Activated CD4-positive, alpha-beta T cell treated with anti-CD3 and anti-CD28 coated beads, Interleukin-2, amount 10 ng/mL, durations not matched to agents 7 days and 5 days (primary cell): ENCODE measurements at regions not wholly inside any gene's neighbourhood (a gene's known extent, or its start where the extent isn't known, plus 50 kb on each side); places are given as distances from the start of the nearest gene placed in this dataset.

Experiments used
- CTCF ChIA-PET: fragments of 350-600 bp; sonication (Branson Sonifier 250); formaldehyde crosslinking; loops from one replicate; lab custom pipeline; 2021; ENCODE audit warnings: antibody characterized with exemption; lab: Charles Lee
- POLR2A ChIA-PET: fragments of 350-600 bp; sonication (Branson Sonifier 250); formaldehyde crosslinking; loops from one replicate; lab custom pipeline; 2021; ENCODE audit warnings: antibody characterized with exemption; lab: Charles Lee
- DNase-seq: peaks from one replicate; pipeline ENCODE4 v3.0.0-alpha.2; 2020
- H3K27ac Mint-ChIP-seq: one replicate; pipeline ENCODE4 v1.8.0; 2021; ENCODE audit warnings: mild to moderate bottlenecking, moderate library complexity, mixed read lengths
- H3K27me3 Mint-ChIP-seq: one replicate; pipeline ENCODE4 v1.8.0; 2021; ENCODE audit warnings: mixed read lengths
- H3K36me3 Mint-ChIP-seq: one replicate; pipeline ENCODE4 v1.8.0; 2021; ENCODE audit warnings: low read depth, mixed read lengths
- H3K4me1 Mint-ChIP-seq: one replicate; pipeline ENCODE4 v1.8.0; 2021; ENCODE audit warnings: mixed read lengths
- H3K4me3 Mint-ChIP-seq: one replicate; pipeline ENCODE4 v1.8.0; 2021; ENCODE audit warnings: mild to moderate bottlenecking, moderate library complexity, mixed read lengths
- H3K9me3 Mint-ChIP-seq: one replicate; pipeline ENCODE4 v1.8.0; 2021; ENCODE audit warnings: mixed read lengths

GRCh38 chr6:169342710-169343109 is 89.1 kb upstream of the THBS2 start:
- no peaks in the 10 kb centered on the region for H3K27me3 Mint-ChIP-seq
- CTCF ChIA-PET: no interaction called here
- POLR2A ChIA-PET: no interaction called here
- H3K36me3 Mint-ChIP-seq: no peaks in the 10 kb centered on the region
- no peaks in the 10 kb centered on the region for H3K4me1 Mint-ChIP-seq
- no peak overlapping the region for H3K27ac Mint-ChIP-seq
- H3K9me3 Mint-ChIP-seq: no peaks in the 10 kb centered on the region
- no peak for DNase-seq
- no peak overlapping the region for H3K4me3 Mint-ChIP-seq

- DNase-seq: no peak
- Mint-ChIP-seq H3K36me3 (no peaks in the 10 kb centered on the region), H3K9me3 (no peaks in the 10 kb centered on the region), H3K27me3 (peaks cover 2% of the 10 kb centered on the region), H3K4me1 (no peaks in the 10 kb centered on the region), H3K4me3 (no peak overlapping the region), H3K27ac (no peak overlapping the region)
- ChIA-PET CTCF (no interaction called here), POLR2A (no interaction called here)
Measured at GRCh38 chr6:169341706-169342105, 88.1 kb upstream of the THBS2 start.

GRCh38 chr6:169341065-169341464 is 87.4 kb upstream of the THBS2 start:
- Mint-ChIP-seq H3K27me3 (peaks cover 2% of the 10 kb centered on the region), H3K36me3 (no peaks in the 10 kb centered on the region), H3K27ac (no peak overlapping the region), H3K9me3 (no peaks in the 10 kb centered on the region), H3K4me1 (no peaks in the 10 kb centered on the region), H3K4me3 (no peak overlapping the region)
- ChIA-PET CTCF (no interaction called here), POLR2A (no interaction called here)
- no peak for DNase-seq

GRCh38 chr6:169340395-169340794 is 86.7 kb upstream of the THBS2 start:
- DNase-seq: no peak
- Mint-ChIP-seq H3K27ac (no peak overlapping the region), H3K36me3 (no peaks in the 10 kb centered on the region), H3K27me3 (peaks cover 2% of the 10 kb centered on the region), H3K9me3 (no peaks in the 10 kb centered on the region), H3K4me3 (no peak overlapping the region), H3K4me1 (no peaks in the 10 kb centered on the region)
- CTCF ChIA-PET: no interaction called here
- POLR2A ChIA-PET: no interaction called here

GRCh38 chr6:169339731-169340309 is 86.2 kb upstream of the THBS2 start:
- no peak for DNase-seq
- Mint-ChIP-seq H3K4me1 (no peaks in the 10 kb centered on the region), H3K27ac (no peak overlapping the region), H3K27me3 (peaks cover 7% of the 10 kb centered on the region), H3K4me3 (no peak overlapping the region), H3K9me3 (no peaks in the 10 kb centered on the region), H3K36me3 (no peaks in the 10 kb centered on the region)
- ChIA-PET CTCF (no interaction called here), POLR2A (no interaction called here)

GRCh38 chr6:169339025-169339424 is 85.4 kb upstream of the THBS2 start:
- Mint-ChIP-seq H3K36me3 (no peaks in the 10 kb centered on the region), H3K9me3 (no peaks in the 10 kb centered on the region), H3K27ac (no peak overlapping the region), H3K27me3 (peaks cover 13% of the 10 kb centered on the region), H3K4me3 (no peak overlapping the region), H3K4me1 (no peaks in the 10 kb centered on the region)
- ChIA-PET CTCF (no interaction called here), POLR2A (no interaction called here)
- DNase-seq: no peak

- Mint-ChIP-seq H3K36me3 (no peaks in the 10 kb centered on the region), H3K4me3 (no peak overlapping the region), H3K27ac (no peak overlapping the region), H3K9me3 (no peaks in the 10 kb centered on the region), H3K27me3 (peaks cover 15% of the 10 kb centered on the region), H3K4me1 (no peaks in the 10 kb centered on the region)
- no peak for DNase-seq
- POLR2A ChIA-PET: no interaction called here
- CTCF ChIA-PET: no interaction called here
Measured at GRCh38 chr6:169337886-169338445, 84.3 kb upstream of the THBS2 start.

GRCh38 chr6:169335301-169335700 is 81.7 kb upstream of the THBS2 start:
- Mint-ChIP-seq H3K9me3 (no peaks in the 10 kb centered on the region), H3K27me3 (peaks cover 18% of the 10 kb centered on the region), H3K4me3 (no peak overlapping the region), H3K27ac (no peak overlapping the region), H3K36me3 (no peaks in the 10 kb centered on the region), H3K4me1 (no peaks in the 10 kb centered on the region)
- DNase-seq: no peak
- CTCF ChIA-PET: no interaction called here
- POLR2A ChIA-PET: no interaction called here

GRCh38 chr6:169332250-169332649 is 78.6 kb upstream of the THBS2 start:
- Mint-ChIP-seq H3K9me3 (no peaks in the 10 kb centered on the region), H3K27me3 (peaks cover 22% of the 10 kb centered on the region), H3K36me3 (no peaks in the 10 kb centered on the region), H3K27ac (no peak overlapping the region), H3K4me1 (no peaks in the 10 kb centered on the region), H3K4me3 (no peak overlapping the region)
- ChIA-PET POLR2A (no interaction called here), CTCF (no interaction called here)
- DNase-seq: no peak

GRCh38 chr6:169328112-169328801 is 74.6 kb upstream of the THBS2 start:
- POLR2A ChIA-PET: no interaction called here
- Mint-ChIP-seq H3K27me3 (peaks cover 11% of the 10 kb centered on the region), H3K36me3 (no peaks in the 10 kb centered on the region), H3K4me3 (no peak overlapping the region), H3K4me1 (no peaks in the 10 kb centered on the region), H3K9me3 (no peaks in the 10 kb centered on the region), H3K27ac (no peak overlapping the region)
- no peak for DNase-seq
- CTCF ChIA-PET: no interaction called here

- H3K4me1 Mint-ChIP-seq: no peaks in the 10 kb centered on the region
- H3K36me3 Mint-ChIP-seq: no peaks in the 10 kb centered on the region
- H3K27ac Mint-ChIP-seq: no peak overlapping the region
- POLR2A ChIA-PET: no interaction called here
- peaks cover 9% of the 10 kb centered on the region for H3K27me3 Mint-ChIP-seq
- H3K9me3 Mint-ChIP-seq: no peaks in the 10 kb centered on the region
- H3K4me3 Mint-ChIP-seq: no peak overlapping the region
- DNase-seq: no peak
- CTCF ChIA-PET: no interaction called here
Measured at GRCh38 chr6:169326067-169326799, 72.6 kb upstream of the THBS2 start.

- no peaks in the 10 kb centered on the region for H3K36me3 Mint-ChIP-seq
- CTCF ChIA-PET: interaction anchor here (1.0 kb wide), 1 partner anchor 331 kb away, joined by 3 read pairs; no protein-coding TSS in a partner anchor
- DNase-seq: no peak
- POLR2A ChIA-PET: no interaction called here
- no peak overlapping the region for H3K27ac Mint-ChIP-seq
- no peaks in the 10 kb centered on the region for H3K4me1 Mint-ChIP-seq
- no peaks in the 10 kb centered on the region for H3K9me3 Mint-ChIP-seq
- no peak overlapping the region for H3K4me3 Mint-ChIP-seq
- H3K27me3 Mint-ChIP-seq: peaks cover 6% of the 10 kb centered on the region
Measured at GRCh38 chr6:169324656-169325459, 71.2 kb upstream of the THBS2 start.

- H3K36me3 Mint-ChIP-seq: no peaks in the 10 kb centered on the region
- H3K27ac Mint-ChIP-seq: no peak overlapping the region
- no peaks in the 10 kb centered on the region for H3K9me3 Mint-ChIP-seq
- no peak overlapping the region for H3K4me3 Mint-ChIP-seq
- ChIA-PET CTCF (no interaction called here), POLR2A (no interaction called here)
- H3K4me1 Mint-ChIP-seq: no peaks in the 10 kb centered on the region
- peaks cover 3% of the 10 kb centered on the region for H3K27me3 Mint-ChIP-seq
- DNase-seq: no peak
Measured at GRCh38 chr6:169324086-169324485, 70.4 kb upstream of the THBS2 start.
